ENCODE measurements at regions not wholly inside any gene's neighbourhood (a gene's known extent, or its start where the extent isn't known, plus 50 kb on each side); places are given as distances from the start of the nearest gene placed in this dataset.

DNA sequence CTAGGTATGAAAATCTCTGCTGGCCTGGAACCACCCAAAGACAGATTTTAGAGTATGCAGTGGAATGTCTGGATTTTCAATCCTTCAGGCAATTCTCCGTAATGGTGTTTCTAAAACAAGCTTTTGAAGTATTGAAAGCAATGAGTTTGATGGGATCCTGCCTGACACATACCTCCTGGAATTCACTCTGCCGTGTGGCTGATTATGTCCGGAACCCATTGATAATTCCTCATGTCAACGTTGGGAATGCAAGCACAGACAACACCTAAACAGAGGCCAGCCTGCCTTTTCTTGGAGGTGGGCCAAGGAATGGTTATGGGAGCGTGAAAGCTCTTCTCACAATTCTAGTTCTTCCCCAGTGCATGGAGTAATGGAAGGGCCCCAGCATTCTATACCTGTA lies 168.9 kb upstream of the HMCN1 start:
- Histone ChIP-seq H3K27ac (no peak overlapping the region), H3K27me3 (ENCODE audit: low read depth) (no peaks in the 10 kb centered on the region), H3K4me3 (no peak overlapping the region), H3K9me3 (no peaks in the 10 kb centered on the region), H3K4me1 (peaks cover 17% of the 10 kb centered on the region), H3K36me3 (no peaks in the 10 kb centered on the region)
- TF ChIP-seq, protein P1, sequence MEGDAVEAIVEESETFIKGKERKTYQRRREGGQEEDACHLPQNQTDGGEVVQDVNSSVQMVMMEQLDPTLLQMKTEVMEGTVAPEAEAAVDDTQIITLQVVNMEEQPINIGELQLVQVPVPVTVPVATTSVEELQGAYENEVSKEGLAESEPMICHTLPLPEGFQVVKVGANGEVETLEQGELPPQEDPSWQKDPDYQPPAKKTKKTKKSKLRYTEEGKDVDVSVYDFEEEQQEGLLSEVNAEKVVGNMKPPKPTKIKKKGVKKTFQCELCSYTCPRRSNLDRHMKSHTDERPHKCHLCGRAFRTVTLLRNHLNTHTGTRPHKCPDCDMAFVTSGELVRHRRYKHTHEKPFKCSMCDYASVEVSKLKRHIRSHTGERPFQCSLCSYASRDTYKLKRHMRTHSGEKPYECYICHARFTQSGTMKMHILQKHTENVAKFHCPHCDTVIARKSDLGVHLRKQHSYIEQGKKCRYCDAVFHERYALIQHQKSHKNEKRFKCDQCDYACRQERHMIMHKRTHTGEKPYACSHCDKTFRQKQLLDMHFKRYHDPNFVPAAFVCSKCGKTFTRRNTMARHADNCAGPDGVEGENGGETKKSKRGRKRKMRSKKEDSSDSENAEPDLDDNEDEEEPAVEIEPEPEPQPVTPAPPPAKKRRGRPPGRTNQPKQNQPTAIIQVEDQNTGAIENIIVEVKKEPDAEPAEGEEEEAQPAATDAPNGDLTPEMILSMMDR (IDR thresholded peaks at IDR 0.05), result no peak
- ATAC-seq (no peak), DNase-seq (no peak)
- intact Hi-C loops (cut with DNase I), result no loop called here

DNA sequence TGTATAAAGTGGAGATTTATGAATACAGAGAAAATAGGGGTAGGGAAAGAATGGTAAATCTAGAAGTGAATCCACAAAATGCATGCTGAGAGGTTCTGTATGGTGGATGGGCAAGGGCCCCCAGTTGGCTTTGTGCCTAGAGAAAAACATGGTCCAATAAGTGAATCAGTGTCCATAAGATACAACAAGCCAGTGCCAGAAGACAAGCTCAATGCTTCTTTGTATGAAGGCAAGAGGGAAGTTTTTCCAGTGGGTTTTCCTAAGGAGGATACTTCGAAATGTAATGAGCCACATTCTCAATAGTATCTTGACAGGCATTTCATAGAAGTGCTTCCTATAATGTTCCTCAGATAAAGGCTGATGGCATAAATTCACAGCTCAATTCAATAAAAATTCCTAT lies 169.4 kb upstream of the HMCN1 start:
- no peak overlapping the region for H3K27ac ChIP-seq
- TF ChIP-seq, protein P1 (IDR thresholded peaks at IDR 0.05), result no peak
- DNase-seq (no peak), ATAC-seq (no peak)
- no peak overlapping the region for H3K4me3 ChIP-seq
- H3K4me1 ChIP-seq, result peaks cover 17% of the 10 kb centered on the region
- no peaks in the 10 kb centered on the region for H3K9me3 ChIP-seq
- intact Hi-C loops (cut with DNase I), result no loop called here
- H3K36me3 ChIP-seq, result no peaks in the 10 kb centered on the region
- H3K27me3 ChIP-seq (ENCODE audit: low read depth), result no peaks in the 10 kb centered on the region

DNA sequence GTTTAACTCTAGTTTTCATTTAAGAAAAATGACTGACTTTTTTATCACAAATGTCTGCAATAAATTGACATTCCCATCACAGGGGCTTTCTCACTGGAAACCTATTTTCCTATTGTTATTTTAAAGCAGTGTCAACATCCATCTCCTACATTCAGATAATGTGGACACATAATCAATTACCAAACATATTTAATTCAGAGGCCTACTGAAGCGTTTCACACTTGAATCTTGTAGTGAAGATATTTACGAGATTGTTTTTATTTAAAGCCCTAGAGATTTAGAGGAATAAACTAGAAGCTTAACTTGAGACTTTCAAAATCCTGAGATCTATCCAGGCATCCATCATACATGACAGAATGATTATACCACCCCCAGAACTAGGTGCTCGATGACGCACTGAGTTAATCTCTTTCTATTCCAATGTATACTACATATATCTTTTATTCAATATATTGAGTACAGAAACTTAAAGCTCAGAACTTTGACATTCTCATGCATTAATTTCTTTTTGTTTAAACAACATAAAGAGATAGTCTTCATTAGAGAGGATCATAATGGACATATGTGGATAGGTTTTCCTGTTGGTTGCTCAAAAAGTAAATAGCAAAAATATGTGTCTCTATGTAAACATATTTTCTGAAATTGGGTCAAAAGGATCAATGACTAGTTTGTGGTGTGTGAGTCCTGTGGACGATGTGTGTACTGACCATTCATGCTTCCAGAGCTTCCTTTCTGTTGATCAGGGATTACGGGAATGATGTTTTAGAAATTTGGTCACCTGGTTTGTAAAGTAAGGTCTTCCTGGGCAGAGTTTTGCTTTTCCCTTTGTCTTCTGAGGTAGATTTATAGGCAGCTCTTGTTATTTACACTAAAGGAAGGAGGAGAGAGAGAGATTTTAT lies 171.5 kb upstream of the HMCN1 start:
- no peaks in the 10 kb centered on the region for H3K36me3 ChIP-seq

DNA sequence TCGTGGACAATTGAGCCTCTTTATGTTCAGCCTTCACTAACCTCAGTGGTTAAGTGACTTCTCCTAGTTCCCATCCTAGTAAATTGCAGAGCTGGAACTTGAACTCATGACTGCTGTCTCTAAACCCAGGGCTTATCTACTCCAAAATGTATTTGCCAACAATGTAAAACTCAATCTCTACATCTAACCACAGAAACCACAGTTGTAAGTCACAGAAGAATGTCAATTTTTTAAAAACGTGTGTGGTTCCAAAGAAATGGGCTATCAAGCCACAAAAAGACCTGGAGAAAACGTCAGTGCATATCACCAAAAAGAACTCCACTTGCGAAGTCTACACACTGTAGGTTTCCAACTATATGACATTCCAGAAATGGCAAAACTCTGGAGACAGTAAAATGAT lies 172.6 kb upstream of the HMCN1 start:
- intact Hi-C loops (cut with DNase I), result no loop called here
- ATAC-seq, result no peak

More for the DNA sequence above, 171.5 kb upstream of the HMCN1 start:
- H3K27ac ChIP-seq, result no peak overlapping the region
- H3K4me3 ChIP-seq, result no peak overlapping the region
- DNase-seq (no peak), ATAC-seq (no peak)
- H3K27me3 ChIP-seq (ENCODE audit: low read depth), result no peaks in the 10 kb centered on the region
- TF ChIP-seq, protein P1 (IDR thresholded peaks at IDR 0.05), result no peak
- H3K9me3 ChIP-seq, result no peaks in the 10 kb centered on the region
- intact Hi-C loops (cut with DNase I), result no loop called here
- peaks cover 19% of the 10 kb centered on the region for H3K4me1 ChIP-seq

GRCh38 chr1:185560760-185561159 lies 173.4 kb upstream of the HMCN1 start:
- no peak for DNase-seq
- Histone ChIP-seq H3K4me3 (no peak overlapping the region), H3K27me3 (ENCODE audit: low read depth) (no peaks in the 10 kb centered on the region), H3K9me3 (no peaks in the 10 kb centered on the region), H3K4me1 (peaks cover 5% of the 10 kb centered on the region), H3K36me3 (no peaks in the 10 kb centered on the region), H3K27ac (no peak overlapping the region)
- peak; percentile 21 to 44 for ATAC-seq
- TF ChIP-seq, protein P1 (IDR thresholded peaks at IDR 0.05), result no peak
- intact Hi-C loops (cut with DNase I), result no loop called here

More for the DNA sequence above, 172.6 kb upstream of the HMCN1 start:
- Histone ChIP-seq H3K4me1 (peaks cover 8% of the 10 kb centered on the region), H3K4me3 (no peak overlapping the region), H3K36me3 (no peaks in the 10 kb centered on the region), H3K27me3 (ENCODE audit: low read depth) (no peaks in the 10 kb centered on the region), H3K9me3 (no peaks in the 10 kb centered on the region), H3K27ac (no peak overlapping the region)
- no peak for DNase-seq
- TF ChIP-seq, protein P1 (IDR thresholded peaks at IDR 0.05), result no peak

Data from lower lobe of right lung (tissue), 2 donors.